Gastrocnemius medialis (tissue), 4 donors: ENCODE measurements at regions not wholly inside any gene's neighbourhood (a gene's known extent, or its start where the extent isn't known, plus 50 kb on each side); places are given as distances from the start of the nearest gene placed in this dataset.

Experiments
- POLR2A ChIP-seq, 2 donors: fragments of 450-650 bp; IDR thresholded peaks; one replicate each; pipeline ENCODE4 v1.6.1; 2017; ENCODE audit warnings: antibody characterized with exemption in 2 of 2, mild to moderate bottlenecking in 2 of 2, moderate library complexity in 2 of 2
- TF ChIP-seq, protein P1 (sequence below), 5 experiments: fragments of 450-650 bp in 3 of 5; fragments of 200-600 bp in 2 of 5; sonication (generic) in 2 of 5; IDR thresholded peaks in 4 of 5; conservative IDR thresholded peaks in 1 of 5; 1 replicate in 4 of 5; 2 replicates in 1 of 5; pipeline ENCODE4 v1.5.1; 2016 to 2019; ENCODE audit warnings: antibody characterized with exemption in 5 of 5, mild to moderate bottlenecking in 3 of 5, moderate library complexity in 3 of 5

DNA sequence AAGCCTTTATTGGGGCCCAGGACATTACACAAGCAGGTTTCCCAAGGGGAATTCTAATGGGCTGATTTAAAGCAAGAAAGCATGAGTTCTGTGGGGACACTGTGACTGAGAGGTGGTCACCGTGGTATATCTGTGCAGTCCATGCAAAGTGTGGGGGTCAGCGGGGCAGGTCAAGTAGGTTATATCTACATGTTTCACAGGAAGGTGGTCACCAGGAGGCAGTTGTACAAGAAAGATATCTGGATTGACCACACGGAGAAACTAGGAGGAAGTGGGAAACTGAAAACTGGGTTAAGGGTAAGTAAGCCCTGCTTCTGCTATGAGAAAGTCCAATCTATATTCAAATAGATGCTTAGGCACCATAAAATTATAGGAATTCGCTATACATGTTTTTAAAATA is 77.8 kb upstream of the CNOT2 start:
- TF ChIP-seq, protein P1, sequence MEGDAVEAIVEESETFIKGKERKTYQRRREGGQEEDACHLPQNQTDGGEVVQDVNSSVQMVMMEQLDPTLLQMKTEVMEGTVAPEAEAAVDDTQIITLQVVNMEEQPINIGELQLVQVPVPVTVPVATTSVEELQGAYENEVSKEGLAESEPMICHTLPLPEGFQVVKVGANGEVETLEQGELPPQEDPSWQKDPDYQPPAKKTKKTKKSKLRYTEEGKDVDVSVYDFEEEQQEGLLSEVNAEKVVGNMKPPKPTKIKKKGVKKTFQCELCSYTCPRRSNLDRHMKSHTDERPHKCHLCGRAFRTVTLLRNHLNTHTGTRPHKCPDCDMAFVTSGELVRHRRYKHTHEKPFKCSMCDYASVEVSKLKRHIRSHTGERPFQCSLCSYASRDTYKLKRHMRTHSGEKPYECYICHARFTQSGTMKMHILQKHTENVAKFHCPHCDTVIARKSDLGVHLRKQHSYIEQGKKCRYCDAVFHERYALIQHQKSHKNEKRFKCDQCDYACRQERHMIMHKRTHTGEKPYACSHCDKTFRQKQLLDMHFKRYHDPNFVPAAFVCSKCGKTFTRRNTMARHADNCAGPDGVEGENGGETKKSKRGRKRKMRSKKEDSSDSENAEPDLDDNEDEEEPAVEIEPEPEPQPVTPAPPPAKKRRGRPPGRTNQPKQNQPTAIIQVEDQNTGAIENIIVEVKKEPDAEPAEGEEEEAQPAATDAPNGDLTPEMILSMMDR (IDR thresholded peaks at IDR 0.05 in 4 of 5, conservative IDR thresholded peaks at IDR 0.05 in 1 of 5): no peak
- TF ChIP-seq POLR2A (IDR thresholded peaks at IDR 0.05): no peak
